Thoracic aorta (tissue), 2 donors: ENCODE measurements at regions not wholly inside any gene's neighbourhood (a gene's known extent, or its start where the extent isn't known, plus 50 kb on each side); places are given as distances from the start of the nearest gene placed in this dataset.

Source experiments
- ATAC-seq: fragments of 150-250 bp; one replicate; pipeline ENCODE4 v1.8.0; 2017; ENCODE audit warnings: low read depth; ENCODE audit not compliant: insufficient number of reproducible peaks, low FRiP score
- DNase-seq: peaks from one replicate; pipeline ENCODE4 v3.0.0-alpha.2; 2020; ENCODE audit warnings: low spot score
- H3K27ac ChIP-seq, 2 donors: fragments of 200-600 bp; sonication (generic); 1 replicate in 1 of 2; 2 replicates in 1 of 2; pipeline ENCODE4 v1.5.1; 2016; ENCODE audit warnings: mild to moderate bottlenecking in 2 of 2, moderate library complexity in 2 of 2
- H3K27me3 ChIP-seq: fragments of 200-600 bp; sonication (generic); replicated peaks from 2 replicates; pipeline ENCODE4 v1.6.0; 2016; ENCODE audit warnings: mild to moderate bottlenecking; ENCODE audit not compliant: insufficient read depth
- H3K36me3 ChIP-seq: fragments of 200-600 bp; sonication (generic); one replicate; pipeline ENCODE4 v1.5.1; 2016
- H3K4me1 ChIP-seq, 2 donors: fragments of 200-600 bp; sonication (generic); 1 replicate in 1 of 2; 2 replicates in 1 of 2; pipeline versions ENCODE4 v1.5.1 to v1.6.0; 2016; ENCODE audit warnings: low read depth in 2 of 2, mild to moderate bottlenecking in 1 of 2; ENCODE audit not compliant: control insufficient read depth in 1 of 2
- H3K4me3 ChIP-seq: fragments of 200-600 bp; sonication (generic); 2 replicates; pipeline ENCODE4 v1.5.1; 2016; ENCODE audit warnings: mild to moderate bottlenecking
- H3K9me3 ChIP-seq: fragments of 200-600 bp; sonication (generic); 2 replicates; pipeline ENCODE4 v1.5.1; 2016
- CTCF ChIP-seq: fragments of 200-600 bp; sonication (generic); IDR thresholded peaks from one replicate; pipeline ENCODE4 v1.5.1; 2019; ENCODE audit warnings: antibody characterized with exemption

DNA sequence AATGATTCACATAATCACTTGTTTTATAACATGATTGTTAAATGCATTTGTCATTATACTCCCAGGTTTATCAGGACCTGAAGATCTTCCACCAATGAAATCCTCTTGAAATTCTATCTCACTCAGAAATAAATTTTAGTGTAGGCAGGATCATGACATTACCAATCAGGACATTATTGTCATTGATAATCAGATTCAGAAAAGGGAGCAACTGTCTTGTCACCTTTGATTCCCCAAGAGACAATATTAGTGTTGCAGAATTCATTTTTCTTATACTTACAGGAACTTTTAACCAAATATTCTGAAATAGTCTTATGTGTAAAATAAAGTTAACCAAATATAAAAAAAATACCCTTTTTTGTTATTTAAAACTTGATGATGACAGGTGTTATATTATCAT, 1892.5 kb upstream of the ADGRL3 start:
- ATAC-seq, result no peak
- no peak for TF ChIP-seq CTCF
- H3K9me3 ChIP-seq, result no peaks in the 10 kb centered on the region
- DNase-seq, result no peak
- H3K27me3 ChIP-seq, result no peaks in the 10 kb centered on the region
- no peak overlapping the region for H3K4me3 ChIP-seq
- no peaks in the 10 kb centered on the region for H3K4me1 ChIP-seq
- H3K36me3 ChIP-seq, result no peaks in the 10 kb centered on the region
- H3K27ac ChIP-seq, result no peak overlapping the region

DNA sequence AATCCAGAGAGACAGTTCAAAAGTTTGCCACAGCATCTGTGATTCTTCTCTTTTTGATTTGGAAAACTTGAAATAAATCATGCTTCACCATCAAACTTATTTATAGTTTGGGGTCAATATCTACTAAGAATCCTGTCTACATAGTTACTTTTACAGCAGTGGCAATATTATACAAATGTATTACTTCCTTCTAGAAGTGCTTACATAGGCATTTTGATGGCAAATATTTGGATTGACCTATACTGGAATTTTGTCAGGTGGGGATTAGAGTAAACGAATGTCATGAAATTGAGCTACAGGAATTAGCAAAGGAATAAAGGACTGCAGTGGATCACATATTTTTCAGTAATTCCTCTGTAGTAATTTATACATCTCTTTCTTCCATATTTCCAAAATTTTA, 1885.5 kb upstream of the ADGRL3 start:
- no peaks in the 10 kb centered on the region for H3K9me3 ChIP-seq
- ATAC-seq (no peak), DNase-seq (no peak)
- no peaks in the 10 kb centered on the region for H3K4me1 ChIP-seq
- no peak for TF ChIP-seq CTCF
- H3K36me3 ChIP-seq, result no peaks in the 10 kb centered on the region
- no peaks in the 10 kb centered on the region for H3K27me3 ChIP-seq
- H3K27ac ChIP-seq, result no peak overlapping the region
- H3K4me3 ChIP-seq, result no peak overlapping the region

- no peak for TF ChIP-seq CTCF
- DNase-seq, result no peak
Measured at GRCh38 chr4:59339631-59340030, 1860.5 kb upstream of the ADGRL3 start.

DNA sequence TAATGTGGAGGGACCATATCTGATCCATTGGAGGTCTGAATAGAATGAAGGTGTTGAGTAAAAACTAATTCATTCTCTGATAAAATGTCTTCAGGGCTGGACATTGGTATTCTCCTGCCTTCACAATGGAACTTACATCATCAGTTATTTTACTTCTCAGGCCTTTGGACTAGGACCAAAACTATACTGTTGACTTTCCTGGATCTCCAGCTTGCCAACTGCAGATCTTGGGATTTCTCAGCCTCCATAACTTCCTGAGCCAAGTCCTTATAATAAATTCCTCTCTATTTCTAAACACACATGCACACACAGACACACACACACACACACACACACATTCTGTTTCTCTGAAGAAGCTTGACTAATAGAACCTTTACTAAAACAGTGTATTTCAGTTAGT, 1858.6 kb upstream of the ADGRL3 start:
- no peak overlapping the region for H3K4me3 ChIP-seq
- no peak overlapping the region for H3K27ac ChIP-seq
- DNase-seq (no peak), ATAC-seq (no peak)
- TF ChIP-seq CTCF, result no peak
- H3K36me3 ChIP-seq, result no peaks in the 10 kb centered on the region
- H3K4me1 ChIP-seq, result no peaks in the 10 kb centered on the region
- no peaks in the 10 kb centered on the region for H3K9me3 ChIP-seq
- H3K27me3 ChIP-seq, result no peaks in the 10 kb centered on the region

More at GRCh38 chr4:59339631-59340030, 1860.5 kb upstream of the ADGRL3 start:
- H3K9me3 ChIP-seq, result no peaks in the 10 kb centered on the region
- H3K27me3 ChIP-seq, result no peaks in the 10 kb centered on the region
- H3K4me1 ChIP-seq, result no peaks in the 10 kb centered on the region
- ATAC-seq, result no peak
- no peak overlapping the region for H3K4me3 ChIP-seq
- H3K27ac ChIP-seq, result no peak overlapping the region
- no peaks in the 10 kb centered on the region for H3K36me3 ChIP-seq

GRCh38 chr4:59348949-59349348, 1851.2 kb upstream of the ADGRL3 start:
- DNase-seq (no peak), ATAC-seq (no peak)
- Histone ChIP-seq H3K27me3 (no peaks in the 10 kb centered on the region), H3K4me1 (no peaks in the 10 kb centered on the region), H3K9me3 (no peaks in the 10 kb centered on the region), H3K4me3 (no peak overlapping the region), H3K27ac (no peak overlapping the region), H3K36me3 (no peaks in the 10 kb centered on the region)
- TF ChIP-seq CTCF, result no peak
